Mesendoderm (in vitro differentiated cells): ENCODE measurements at regions not wholly inside any gene's neighbourhood (a gene's known extent, or its start where the extent isn't known, plus 50 kb on each side); places are given as distances from the start of the nearest gene placed in this dataset.

Source experiments
- DNase-seq: peaks from one replicate; pipeline ENCODE4 v3.0.0; 2013
- H2AK5ac ChIP-seq: 2 replicates; pipeline ENCODE4 v1.6.1; 2013; ENCODE audit warnings: low read length, inconsistent platforms
- H2BK120ac ChIP-seq: 2 replicates; pipeline ENCODE4 v1.6.1; 2013; ENCODE audit warnings: low read depth, mild to moderate bottlenecking, low read length, moderate library complexity, mixed read lengths
- H2BK15ac ChIP-seq: replicated peaks from 2 replicates; pipeline ENCODE4 v1.6.1; 2013; ENCODE audit warnings: low read depth, mild to moderate bottlenecking, moderate library complexity
- H2BK5ac ChIP-seq: 2 replicates; pipeline ENCODE4 v1.6.1; 2013; ENCODE audit warnings: low read length, inconsistent platforms
- H3K18ac ChIP-seq: 2 replicates; pipeline ENCODE4 v1.6.1; 2013; ENCODE audit warnings: mild to moderate bottlenecking, low read length, mixed read lengths
- H3K23ac ChIP-seq: one replicate; pipeline ENCODE4 v1.6.1; 2013; ENCODE audit warnings: low read length
- H3K27ac ChIP-seq: 2 replicates; pipeline ENCODE4 v1.5.1; 2013; ENCODE audit warnings: low read depth, mild to moderate bottlenecking, inconsistent platforms, low read length, moderate library complexity
- H3K27me3 ChIP-seq: 2 replicates; pipeline ENCODE4 v1.6.1; 2013; ENCODE audit warnings: low read length, control low read depth, mild to moderate bottlenecking, inconsistent platforms; ENCODE audit not compliant: insufficient read depth, poor library complexity
- H3K36me3 ChIP-seq: 2 replicates; pipeline ENCODE4 v1.6.1; 2013; ENCODE audit warnings: low read length, inconsistent platforms; ENCODE audit not compliant: control insufficient read depth, insufficient read depth
- H3K4ac ChIP-seq: one replicate; pipeline ENCODE4 v1.6.1; 2013; ENCODE audit warnings: low read depth, mild to moderate bottlenecking, low read length, moderate library complexity
- H3K4me1 ChIP-seq: 2 replicates; pipeline ENCODE4 v1.6.1; 2013; ENCODE audit warnings: low read depth, low read length, inconsistent platforms; ENCODE audit not compliant: control insufficient read depth
- H3K4me2 ChIP-seq: 2 replicates; pipeline ENCODE4 v1.6.1; 2013; ENCODE audit warnings: low read length
- H3K4me3 ChIP-seq: 2 replicates; pipeline ENCODE4 v1.5.1; 2013; ENCODE audit warnings: mild to moderate bottlenecking, low read length
- H3K56ac ChIP-seq: one replicate; pipeline ENCODE4 v1.6.1; 2013; ENCODE audit warnings: low read length
- H3K79me1 ChIP-seq: 2 replicates; pipeline ENCODE4 v1.6.1; 2013; ENCODE audit warnings: low read length, inconsistent platforms
- H3K79me2 ChIP-seq: 2 replicates; pipeline ENCODE4 v1.6.1; 2013; ENCODE audit warnings: mild to moderate bottlenecking, low read length; ENCODE audit not compliant: control insufficient read depth, insufficient read depth
- H3K9ac ChIP-seq: 2 replicates; pipeline ENCODE4 v1.6.1; 2013; ENCODE audit warnings: low read length, inconsistent platforms
- H4K5ac ChIP-seq: one replicate; pipeline ENCODE4 v1.6.1; 2013; ENCODE audit warnings: low read length
- H4K8ac ChIP-seq: one replicate; pipeline ENCODE4 v1.6.1; 2013; ENCODE audit warnings: low read depth, mild to moderate bottlenecking, control low read depth, low read length, moderate library complexity
- WGBS: extraction: QIAGEN DNeasy Blood & Tissue Kit; methylation state at CpG from one replicate; pipeline ENCODE4 v1.1.7; 2013; ENCODE audit warnings: low lambda C conversion rate, missing lambda C conversion rate; ENCODE audit not compliant: insufficient coverage; ENCODE audit errors: extremely low coverage; 5-methylcytosine and 5-hydroxymethylcytosine counted together

DNA sequence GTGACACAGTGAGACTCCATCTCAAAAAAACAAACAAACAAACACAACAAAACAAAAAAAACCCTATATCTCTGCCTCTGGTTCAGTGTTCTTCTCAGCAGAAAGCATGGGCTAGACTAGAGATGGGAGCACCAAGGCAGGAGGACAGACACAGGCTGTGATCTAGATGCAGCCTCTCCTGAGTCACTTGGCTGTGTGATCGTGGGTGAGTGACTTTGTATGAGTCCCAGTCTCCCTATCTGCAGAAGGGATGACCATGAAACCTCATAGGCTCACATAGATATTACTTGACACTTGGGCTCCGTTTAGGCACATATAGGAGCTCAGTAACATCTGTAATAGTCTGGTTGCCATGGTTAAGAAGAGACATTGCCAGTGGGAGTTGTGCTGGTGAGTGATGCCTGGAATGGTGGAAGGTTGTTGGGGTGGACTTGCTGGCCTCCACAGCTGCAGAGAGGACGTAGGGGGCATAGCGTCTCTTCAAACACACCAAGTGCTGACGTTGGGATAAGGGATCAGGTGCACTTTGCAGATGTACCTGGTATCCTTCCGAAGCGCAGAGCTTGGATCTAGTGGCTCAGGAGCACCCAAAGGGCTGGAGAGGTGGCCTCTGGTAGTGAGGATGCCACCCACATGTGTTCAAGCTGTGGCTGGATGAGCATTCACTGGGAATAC lies 318.9 kb upstream of the HS6ST1 start:
- H3K4me3 ChIP-seq: no peak overlapping the region
- H2BK120ac ChIP-seq: no peak overlapping the region
- no peak overlapping the region for H4K8ac ChIP-seq
- H3K4me1 ChIP-seq: peaks cover 18% of the 10 kb centered on the region
- H3K4me2 ChIP-seq: no peak overlapping the region
- H4K5ac ChIP-seq: no peak overlapping the region
- DNase-seq: no peak
- H3K79me2 ChIP-seq: no peaks in the 10 kb centered on the region
- H3K27me3 ChIP-seq: no peaks in the 10 kb centered on the region
- H3K18ac ChIP-seq: peak overlapping the region; percentile 52
- H3K9ac ChIP-seq: no peak overlapping the region
- peak overlapping the region; percentile 74 for H3K27ac ChIP-seq
- no peaks in the 10 kb centered on the region for H3K36me3 ChIP-seq
- no peak overlapping the region for H3K23ac ChIP-seq
- H3K4ac ChIP-seq: no peak overlapping the region
- peak overlapping the region; percentile 22 for H2AK5ac ChIP-seq
- no peaks in the 10 kb centered on the region for H3K79me1 ChIP-seq
- no peak overlapping the region for H2BK15ac ChIP-seq
- WGBS: no CpG with 5 or more reads among the region's 7 CpGs
- peak overlapping the region; percentile 67 for H3K56ac ChIP-seq
- peak overlapping the region; percentile 14 for H2BK5ac ChIP-seq

DNA sequence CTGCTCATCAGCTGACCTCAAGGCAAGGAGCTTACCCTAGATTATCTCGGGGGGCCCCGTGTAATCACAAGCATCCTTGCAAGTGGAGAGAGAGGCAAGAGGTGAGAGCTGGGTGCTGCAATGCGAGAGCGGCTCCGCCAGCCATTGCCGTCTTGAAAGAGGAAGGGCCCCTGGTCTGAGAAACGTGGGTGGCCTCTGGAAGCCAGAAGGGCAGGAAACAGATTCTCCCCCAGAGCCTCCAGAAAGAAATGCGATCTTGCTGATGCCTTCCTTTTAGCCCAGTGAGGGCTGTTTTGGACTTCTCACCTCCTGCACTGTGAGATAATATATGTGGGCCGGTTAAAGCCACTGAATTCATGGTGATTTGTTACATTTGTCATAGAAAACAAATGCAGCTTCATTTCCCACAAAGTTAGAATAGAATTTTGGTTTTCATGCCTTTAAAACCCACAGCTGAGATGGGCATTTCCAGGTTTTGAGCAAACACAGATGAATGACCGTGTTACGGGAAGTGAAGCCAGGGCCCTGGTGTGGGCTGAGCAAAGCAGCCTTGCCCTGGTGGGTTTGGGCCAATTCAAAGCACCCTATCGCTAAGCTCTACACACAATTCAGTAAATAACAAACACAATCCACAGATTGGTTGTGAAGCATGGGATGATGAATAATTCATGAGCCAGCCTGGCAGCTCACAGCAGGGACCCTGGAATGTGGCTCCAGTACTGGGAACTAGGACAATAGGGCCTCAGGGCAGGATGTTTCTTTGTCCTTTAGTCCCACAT lies 319.9 kb upstream of the HS6ST1 start:
- H3K56ac ChIP-seq: peak overlapping the region; percentile 51
- H3K9ac ChIP-seq: peak overlapping the region; percentile 51
- peak overlapping the region; percentile 44 for H3K4ac ChIP-seq
- H3K27me3 ChIP-seq: no peaks in the 10 kb centered on the region
- peak overlapping the region; percentile 86 for H4K5ac ChIP-seq
- no peak overlapping the region for H3K4me3 ChIP-seq
- no CpG with 5 or more reads among the region's 12 CpGs for whole genome bisulfite sequencing
- H2BK5ac ChIP-seq: peak overlapping the region; percentile 14
- peak overlapping the region; percentile 88 for H3K27ac ChIP-seq
- H3K79me2 ChIP-seq: no peaks in the 10 kb centered on the region
- H3K36me3 ChIP-seq: no peaks in the 10 kb centered on the region
- H3K79me1 ChIP-seq: no peaks in the 10 kb centered on the region
- H3K4me2 ChIP-seq: no peak overlapping the region
- H2BK120ac ChIP-seq: no peak overlapping the region
- peak overlapping the region; percentile 46 for H2AK5ac ChIP-seq
- no peak overlapping the region for H4K8ac ChIP-seq
- no peak overlapping the region for H3K23ac ChIP-seq
- no peak overlapping the region for H2BK15ac ChIP-seq
- H3K18ac ChIP-seq: peak overlapping the region; percentile 52
- H3K4me1 ChIP-seq: peaks cover 23% of the 10 kb centered on the region
- DNase-seq: peak; percentile 99

DNA sequence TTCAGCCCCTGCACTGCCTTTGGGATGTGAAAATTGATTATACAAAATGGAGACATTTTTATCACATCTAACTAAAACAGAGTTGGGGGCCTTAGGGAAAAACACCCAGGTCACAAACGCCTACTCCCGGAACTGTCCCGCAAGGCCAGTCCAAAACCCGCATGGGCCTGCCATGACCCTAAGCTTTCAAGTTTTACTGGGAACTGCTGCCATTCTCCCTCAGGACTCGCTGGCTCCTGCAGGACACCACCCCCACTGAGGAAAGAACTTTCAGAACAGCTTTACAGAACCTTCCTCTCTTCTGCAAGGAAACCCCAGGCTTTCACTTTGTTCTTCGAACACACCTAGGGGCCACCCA lies 320.4 kb upstream of the HS6ST1 start:
- Histone ChIP-seq H3K18ac (peak overlapping the region; percentile 94), H3K4me3 (no peak overlapping the region), H3K27ac (peak overlapping the region; percentile 88), H2BK5ac (peak overlapping the region; percentile 92), H3K4me2 (no peak overlapping the region), H3K27me3 (no peaks in the 10 kb centered on the region), H3K36me3 (no peaks in the 10 kb centered on the region), H4K5ac (no peak overlapping the region), H2BK15ac (no peak overlapping the region), H3K79me1 (no peaks in the 10 kb centered on the region), H3K9ac (peak overlapping the region; percentile 16), H2AK5ac (no peak overlapping the region), H3K4ac (peak overlapping the region; percentile 77), H3K23ac (no peak overlapping the region), H2BK120ac (peak overlapping the region; percentile 70), H4K8ac (no peak overlapping the region), H3K79me2 (no peaks in the 10 kb centered on the region), H3K56ac (peak overlapping the region; percentile 85), H3K4me1 (peaks cover 29% of the 10 kb centered on the region)
- DNase-seq: no peak
- no CpG with 5 or more reads among the region's 6 CpGs for WGBS

DNA sequence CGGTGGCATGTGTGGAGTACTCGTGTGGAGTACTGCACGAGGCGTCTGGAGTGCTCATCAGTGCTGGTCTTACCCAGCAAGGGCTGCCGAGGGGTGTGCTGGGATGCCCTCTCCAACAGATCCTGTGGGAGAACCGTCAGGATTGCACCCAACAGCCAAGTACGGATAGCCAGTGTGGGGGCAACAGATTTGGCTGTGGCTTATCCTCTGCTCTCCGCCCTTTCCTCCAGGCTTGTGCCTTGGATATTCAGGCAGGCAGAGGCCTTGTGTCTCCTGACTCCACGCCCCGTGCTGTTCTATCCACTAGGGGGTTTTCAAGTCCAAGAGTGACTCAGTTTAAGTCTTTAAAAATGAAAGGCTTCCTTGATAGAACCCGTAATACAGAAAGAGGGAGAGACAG lies 321.0 kb upstream of the HS6ST1 start:
- Histone ChIP-seq H3K23ac (no peak overlapping the region), H3K27ac (peak overlapping the region; percentile 88), H2BK5ac (peak overlapping the region; percentile 92), H3K4me1 (peaks cover 32% of the 10 kb centered on the region), H3K79me1 (no peaks in the 10 kb centered on the region), H4K8ac (no peak overlapping the region), H2AK5ac (peak overlapping the region; percentile 35), H4K5ac (peak overlapping the region; percentile 7), H3K4me2 (no peak overlapping the region), H3K56ac (peak overlapping the region; percentile 85), H3K4ac (peak overlapping the region; percentile 77), H3K18ac (peak overlapping the region; percentile 94), H3K27me3 (no peaks in the 10 kb centered on the region), H3K36me3 (no peaks in the 10 kb centered on the region), H3K9ac (peak overlapping the region; percentile 16), H2BK120ac (peak overlapping the region; percentile 70), H3K79me2 (no peaks in the 10 kb centered on the region), H2BK15ac (no peak overlapping the region), H3K4me3 (no peak overlapping the region)
- peak; percentile 56 for DNase-seq
- no CpG with 5 or more reads among the region's 11 CpGs for WGBS

DNA sequence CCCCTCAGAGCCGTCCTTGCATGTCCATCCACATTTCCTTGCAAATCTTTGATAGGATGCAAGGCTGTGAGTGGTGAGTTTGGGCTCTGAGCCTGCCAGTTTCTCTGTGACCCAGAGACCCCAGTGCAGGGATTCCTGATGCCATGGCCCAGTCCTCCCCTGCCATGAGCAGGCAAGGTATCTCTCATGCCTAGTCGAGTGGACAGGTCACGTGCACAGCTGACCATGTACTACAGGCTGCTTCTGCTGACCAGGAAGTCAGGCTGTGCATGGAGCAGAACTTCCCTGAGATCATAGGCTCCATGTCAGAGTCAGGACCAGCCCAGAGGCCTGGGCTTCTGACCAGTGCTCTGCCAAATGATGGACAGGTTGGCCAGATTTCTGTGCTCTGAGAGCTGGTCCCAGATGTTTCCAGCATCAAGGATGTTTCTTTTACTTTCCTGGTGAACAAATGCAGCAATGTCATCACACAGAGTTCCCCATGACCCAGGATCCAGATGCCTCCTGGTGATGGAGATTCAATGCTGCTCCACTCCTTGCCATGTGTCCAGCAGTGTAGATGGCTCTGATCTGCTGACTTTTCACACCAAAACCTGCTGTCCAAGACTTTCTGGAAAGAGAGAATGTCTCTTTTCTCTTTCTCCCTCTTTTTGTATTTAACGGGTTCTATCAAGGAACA lies 321.6 kb upstream of the HS6ST1 start:
- H3K27me3 ChIP-seq: no peaks in the 10 kb centered on the region
- no peak overlapping the region for H4K5ac ChIP-seq
- peak overlapping the region; percentile 73 for H2BK5ac ChIP-seq
- H4K8ac ChIP-seq: no peak overlapping the region
- no peak overlapping the region for H3K4me3 ChIP-seq
- peak overlapping the region; percentile 58 for H3K4ac ChIP-seq
- no peak overlapping the region for H3K23ac ChIP-seq
- H3K79me2 ChIP-seq: no peaks in the 10 kb centered on the region
- no peak overlapping the region for H2BK120ac ChIP-seq
- H3K79me1 ChIP-seq: no peaks in the 10 kb centered on the region
- no peak for DNase-seq
- peak overlapping the region; percentile 93 for H2AK5ac ChIP-seq
- peak overlapping the region; percentile 81 for H3K56ac ChIP-seq
- no peak overlapping the region for H3K9ac ChIP-seq
- WGBS: no CpG with 5 or more reads among the region's 4 CpGs
- no peak overlapping the region for H3K4me2 ChIP-seq
- H3K36me3 ChIP-seq: no peaks in the 10 kb centered on the region
- H3K27ac ChIP-seq: no peak overlapping the region
- H2BK15ac ChIP-seq: no peak overlapping the region
- H3K4me1 ChIP-seq: peaks cover 32% of the 10 kb centered on the region
- H3K18ac ChIP-seq: peak overlapping the region; percentile 94
